DND-41 (cell line): ENCODE measurements at regions not wholly inside any gene's neighbourhood (a gene's known extent, or its start where the extent isn't known, plus 50 kb on each side); places are given as distances from the start of the nearest gene placed in this dataset.

Source experiments
- CTCF ChIP-seq: IDR thresholded peaks from 2 replicates; pipeline ENCODE4 v1.5.1; 2012; ENCODE audit warnings: borderline replicate concordance, low read length, moderate library complexity, mild to moderate bottlenecking; ENCODE audit not compliant: poor library complexity, severe bottlenecking; ENCODE audit errors: extremely low read depth
- EZH2 ChIP-seq: IDR thresholded peaks from 3 replicates; pipeline ENCODE4 v1.6.1; 2012; ENCODE audit warnings: borderline replicate concordance, low read depth, mild to moderate bottlenecking, moderate library complexity, low read length, inconsistent platforms; ENCODE audit not compliant: severe bottlenecking

DNA sequence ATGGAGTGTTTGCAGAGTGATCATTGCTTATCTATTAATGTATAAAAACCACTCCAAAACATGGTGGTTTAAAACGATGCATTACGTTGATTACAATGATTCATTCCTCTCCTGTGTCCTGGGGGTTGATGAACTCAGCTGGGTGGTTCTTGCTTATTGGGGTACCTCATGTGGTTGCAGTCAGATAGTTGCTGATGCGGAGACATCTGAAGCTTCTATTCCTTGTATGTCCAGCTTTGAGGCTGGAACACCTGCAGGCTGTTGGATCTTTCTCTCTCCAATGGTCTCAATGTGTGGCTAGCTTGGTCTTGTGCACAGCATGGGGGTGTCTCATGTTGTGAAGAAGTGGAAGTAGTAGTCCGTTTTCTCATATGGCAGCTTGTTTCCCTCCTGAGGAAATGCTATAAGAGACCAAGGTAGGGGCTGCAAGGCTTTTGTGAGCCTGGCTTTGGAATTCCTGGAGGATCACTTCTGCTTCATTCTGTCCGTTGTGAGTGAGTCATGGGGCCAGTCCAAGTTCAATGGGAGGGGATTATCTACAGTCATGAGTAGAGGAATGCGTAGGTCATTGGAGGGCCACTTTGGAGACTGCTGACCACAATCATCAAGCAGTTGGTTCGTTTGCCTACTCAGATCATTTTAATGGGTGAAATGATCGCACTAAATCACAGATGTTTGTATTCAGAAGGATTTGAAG lies 601.0 kb downstream of the SLC4A3 start:
- no peak for TF ChIP-seq CTCF
- no peak for TF ChIP-seq EZH2
